ENCODE measurements at regions not wholly inside any gene's neighbourhood (a gene's known extent, or its start where the extent isn't known, plus 50 kb on each side); places are given as distances from the start of the nearest gene placed in this dataset.
"Not testable (repeated sequence)": the region's sequence is repeated elsewhere in the genome, so short reads cannot be mapped to it uniquely, and the experiment has no call there.

GRCh38 chr10:44752451-44753441 lies 158.4 kb upstream of the TMEM72 start:
- peak; percentile 92 for DNase-seq (ENCODE audit: low read depth)
- no peak overlapping the region for H3K4me3 ChIP-seq (ENCODE audit: control insufficient read depth, low read depth, low read length)
- no peak for TF ChIP-seq CTCF (conservative IDR thresholded peaks at IDR 0.05; ENCODE audit: control insufficient read depth, insufficient read depth, low read depth, low read length)

GRCh38 chr10:44754355-44754754 lies 156.8 kb upstream of the TMEM72 start:
- H3K4me3 ChIP-seq (ENCODE audit: control insufficient read depth, low read depth, low read length); DNase-seq (ENCODE audit: low read depth): not testable (repeated sequence)

GRCh38 chr10:44755481-44755880 lies 155.7 kb upstream of the TMEM72 start:
- H3K4me3 ChIP-seq (ENCODE audit: control insufficient read depth, low read depth, low read length) = no peak overlapping the region
- DNase-seq (ENCODE audit: low read depth) = peak; percentile 20
- no peak for TF ChIP-seq CTCF (conservative IDR thresholded peaks at IDR 0.05; ENCODE audit: control insufficient read depth, insufficient read depth, low read depth, low read length)

GRCh38 chr10:44756216-44756615 lies 154.9 kb upstream of the TMEM72 start:
- DNase-seq (ENCODE audit: low read depth) = peak; percentile 80
- H3K4me3 ChIP-seq (ENCODE audit: control insufficient read depth, low read depth, low read length) = no peak overlapping the region
- no peak for TF ChIP-seq CTCF (conservative IDR thresholded peaks at IDR 0.05; ENCODE audit: control insufficient read depth, insufficient read depth, low read depth, low read length)

- no peak for TF ChIP-seq CTCF (conservative IDR thresholded peaks at IDR 0.05; ENCODE audit: control insufficient read depth, insufficient read depth, low read depth, low read length)
- no peak for DNase-seq (ENCODE audit: low read depth)
- no peak overlapping the region for H3K4me3 ChIP-seq (ENCODE audit: control insufficient read depth, low read depth, low read length)
These were observed 153.5 kb upstream of the TMEM72 start for GRCh38 chr10:44757551-44758205.

GRCh38 chr10:44759122-44759521 lies 152.0 kb upstream of the TMEM72 start:
- DNase-seq (ENCODE audit: low read depth) = no peak
- TF ChIP-seq CTCF (conservative IDR thresholded peaks at IDR 0.05; ENCODE audit: control insufficient read depth, insufficient read depth, low read depth, low read length) = no peak
- no peak overlapping the region for H3K4me3 ChIP-seq (ENCODE audit: control insufficient read depth, low read depth, low read length)

GRCh38 chr10:44760513-44760912 lies 150.6 kb upstream of the TMEM72 start:
- no peak for DNase-seq (ENCODE audit: low read depth)
- no peak for TF ChIP-seq CTCF (conservative IDR thresholded peaks at IDR 0.05; ENCODE audit: control insufficient read depth, insufficient read depth, low read depth, low read length)
- H3K4me3 ChIP-seq (ENCODE audit: control insufficient read depth, low read depth, low read length) = no peak overlapping the region
